H1 (cell line): ENCODE measurements at regions not wholly inside any gene's neighbourhood (a gene's known extent, or its start where the extent isn't known, plus 50 kb on each side); places are given as distances from the start of the nearest gene placed in this dataset.

Source experiments
- ATF3 ChIP-seq: IDR thresholded peaks from 2 replicates; pipeline ENCODE4 v1.6.1; 2011; ENCODE audit warnings: low read depth, mild to moderate bottlenecking, low read length; ENCODE audit not compliant: insufficient read depth
- CHD1 ChIP-seq: IDR thresholded peaks from 2 replicates; pipeline ENCODE4 v1.6.1; 2012; ENCODE audit warnings: low read depth, low read length, improper control_type of control experiment
- CTCF ChIP-seq, 3 experiments: IDR thresholded peaks; 1 replicate in 2 of 3; 2 replicates in 1 of 3; pipeline versions ENCODE4 v1.5.1 to v1.6.1; 2011; ENCODE audit warnings: low read length in 3 of 3, mild to moderate bottlenecking in 3 of 3, inconsistent platforms in 2 of 3, low read depth in 1 of 3, moderate library complexity in 1 of 3; ENCODE audit not compliant: insufficient read depth in 1 of 3; ENCODE audit errors: control extremely low read depth in 1 of 3
- EGR1 ChIP-seq: IDR thresholded peaks from 2 replicates; pipeline ENCODE4 v1.6.1; 2011; ENCODE audit warnings: low read depth, low read length, borderline replicate concordance
- EP300 ChIP-seq, 2 experiments: IDR thresholded peaks; 1 replicate in 1 of 2; 2 replicates in 1 of 2; pipeline ENCODE4 v1.6.1; 2011 to 2012; ENCODE audit warnings: low read depth in 2 of 2, low read length in 2 of 2, mild to moderate bottlenecking in 2 of 2, borderline replicate concordance in 1 of 2, inconsistent platforms in 1 of 2, moderate library complexity in 1 of 2
- EZH2 ChIP-seq: fragments of 200-600 bp; sonication (generic); IDR thresholded peaks from 2 replicates; pipeline ENCODE4 v1.7.1; 2012; ENCODE audit warnings: low read depth, mild to moderate bottlenecking, moderate library complexity, low read length, inconsistent platforms; ENCODE audit not compliant: severe bottlenecking
- GABPA ChIP-seq: IDR thresholded peaks from 2 replicates; pipeline ENCODE4 v1.6.1; 2011; ENCODE audit warnings: mild to moderate bottlenecking, low read length, moderate library complexity, borderline replicate concordance; ENCODE audit not compliant: insufficient read depth
- HDAC2 ChIP-seq, 2 experiments: fragments of 300-600 bp in 1 of 2; sonication (generic) in 1 of 2; IDR thresholded peaks; 2 replicates each; pipeline ENCODE4 v1.6.1; 2011 to 2012; ENCODE audit warnings: low read depth in 2 of 2, low read length in 2 of 2, mild to moderate bottlenecking in 2 of 2, moderate library complexity in 2 of 2, borderline replicate concordance in 1 of 2, inconsistent platforms in 1 of 2
- POLR2A ChIP-seq, 2 experiments: IDR thresholded peaks; 1 replicate in 1 of 2; 2 replicates in 1 of 2; pipeline ENCODE4 v1.6.1; 2011; ENCODE audit warnings: low read depth in 2 of 2, low read length in 2 of 2, mild to moderate bottlenecking in 2 of 2; ENCODE audit errors: control extremely low read depth in 1 of 2
- POLR2AphosphoS5 ChIP-seq: IDR thresholded peaks from 2 replicates; pipeline ENCODE4 v1.6.1; 2011; ENCODE audit warnings: low read depth, low read length
- SP1 ChIP-seq: IDR thresholded peaks from 2 replicates; pipeline ENCODE4 v1.6.1; 2011; ENCODE audit warnings: low read depth, low read length
- SUZ12 ChIP-seq: fragments of 200-600 bp; sonication (generic); IDR thresholded peaks from 2 replicates; pipeline ENCODE4 v1.6.1; 2012; ENCODE audit warnings: mild to moderate bottlenecking, inconsistent platforms, low read length, moderate library complexity, mixed read lengths
- YY1 ChIP-seq: IDR thresholded peaks from 2 replicates; pipeline ENCODE4 v1.6.1; 2011; ENCODE audit warnings: low read depth, mild to moderate bottlenecking, low read length

- TF ChIP-seq YY1 (no peak), SUZ12 (no peak), POLR2A (IDR thresholded peaks at IDR 0.05; ENCODE audit: control extremely low read depth in 1 of 2, low read depth in 2 of 2, low read length in 2 of 2) (no peak), CHD1 (no peak), POLR2AphosphoS5 (no peak), EZH2 (no peak), SP1 (no peak), HDAC2 (IDR thresholded peaks at IDR 0.05; ENCODE audit: borderline replicate concordance in 1 of 2, low read depth in 2 of 2, low read length in 2 of 2) (no peak), CTCF (IDR thresholded peaks at IDR 0.05; ENCODE audit: control extremely low read depth in 1 of 3, insufficient read depth in 1 of 3, low read depth in 1 of 3, low read length in 3 of 3) (no peak), EP300 (IDR thresholded peaks at IDR 0.05; ENCODE audit: borderline replicate concordance in 1 of 2, low read depth in 2 of 2, low read length in 2 of 2) (no peak), GABPA (no peak), EGR1 (no peak), ATF3 (no peak)
These were observed 108.3 kb upstream of the TCERG1L start for GRCh38 chr10:131419797-131420196.
